Effector memory CD8-positive, alpha-beta T cell (primary cell): ENCODE measurements at regions not wholly inside any gene's neighbourhood (a gene's known extent, or its start where the extent isn't known, plus 50 kb on each side); places are given as distances from the start of the nearest gene placed in this dataset.

Experiments
- ATAC-seq: fragments of 150-1000 bp; cut with Tn5 transposase; replicated peaks from 2 replicates; pipeline ENCODE4 v1.10.0; 2021; ENCODE audit warnings: mild to moderate bottlenecking, moderate library complexity
- DNase-seq, 3 experiments: peaks; one replicate each; pipeline ENCODE4 v3.0.0; 2021
- H3K27ac Mint-ChIP-seq, 2 donors: one replicate each; pipeline ENCODE4 v1.8.0; 2022; ENCODE audit warnings: mild to moderate bottlenecking in 2 of 2, mixed read lengths in 2 of 2, moderate library complexity in 2 of 2
- H3K27me3 Mint-ChIP-seq, 2 donors: one replicate each; pipeline ENCODE4 v1.8.0; 2022; ENCODE audit warnings: mixed read lengths in 2 of 2
- H3K36me3 Mint-ChIP-seq: one replicate; pipeline ENCODE4 v1.8.0; 2022; ENCODE audit warnings: mild to moderate bottlenecking, moderate library complexity, mixed read lengths; ENCODE audit not compliant: insufficient read depth
- H3K4me1 Mint-ChIP-seq, 2 donors: one replicate each; pipeline ENCODE4 v1.8.0; 2022; ENCODE audit warnings: low read depth in 2 of 2, mixed read lengths in 2 of 2
- H3K4me3 Mint-ChIP-seq, 2 donors: one replicate each; pipeline ENCODE4 v1.8.0; 2022; ENCODE audit warnings: mild to moderate bottlenecking in 2 of 2, mixed read lengths in 2 of 2, moderate library complexity in 2 of 2
- H3K9me3 Mint-ChIP-seq, 2 donors: one replicate each; pipeline ENCODE4 v1.8.0; 2022; ENCODE audit warnings: mixed read lengths in 2 of 2

GRCh38 chr13:18961383-18962117 is 220.1 kb downstream of the TUBA3C start:
- no peaks in the 10 kb centered on the region for H3K36me3 Mint-ChIP-seq
- H3K27ac Mint-ChIP-seq = no peak overlapping the region
- H3K9me3 Mint-ChIP-seq = peaks cover 5 to 11% of the 10 kb centered on the region in 2 donors
- DNase-seq = no peak
- no peaks in the 10 kb centered on the region for H3K4me1 Mint-ChIP-seq
- no peak overlapping the region for H3K4me3 Mint-ChIP-seq
- no peak for ATAC-seq
- no peaks in the 10 kb centered on the region for H3K27me3 Mint-ChIP-seq

- ATAC-seq (no peak), DNase-seq (no peak)
- Mint-ChIP-seq H3K9me3 (peaks cover 11 to 19% of the 10 kb centered on the region in 2 donors), H3K27ac (no peak overlapping the region), H3K4me3 (no peak overlapping the region), H3K4me1 (no peaks in the 10 kb centered on the region), H3K36me3 (no peaks in the 10 kb centered on the region), H3K27me3 (no peaks in the 10 kb centered on the region)
These were observed 220.9 kb downstream of the TUBA3C start for GRCh38 chr13:18960637-18961227.

GRCh38 chr13:18959996-18960395 is 221.6 kb downstream of the TUBA3C start:
- Mint-ChIP-seq H3K36me3 (no peaks in the 10 kb centered on the region), H3K27me3 (no peaks in the 10 kb centered on the region), H3K4me1 (no peaks in the 10 kb centered on the region), H3K4me3 (no peak overlapping the region), H3K9me3 (peaks cover 14 to 24% of the 10 kb centered on the region in 2 donors), H3K27ac (no peak overlapping the region)
- DNase-seq (no peak), ATAC-seq (no peak)

- Mint-ChIP-seq H3K36me3 (no peaks in the 10 kb centered on the region), H3K4me1 (no peaks in the 10 kb centered on the region), H3K4me3 (no peak overlapping the region), H3K27me3 (no peaks in the 10 kb centered on the region), H3K27ac (no peak overlapping the region), H3K9me3 (peaks cover 14 to 24% of the 10 kb centered on the region in 2 donors)
- no peak for ATAC-seq
- DNase-seq = no peak
These were observed 222.4 kb downstream of the TUBA3C start for GRCh38 chr13:18959229-18959628.

GRCh38 chr13:18956473-18957078 is 225.0 kb downstream of the TUBA3C start:
- DNase-seq (no peak), ATAC-seq (no peak)
- peaks cover 3% of the 10 kb centered on the region for H3K36me3 Mint-ChIP-seq
- H3K9me3 Mint-ChIP-seq = peaks cover 14 to 24% of the 10 kb centered on the region in 2 donors
- no peaks in the 10 kb centered on the region for H3K27me3 Mint-ChIP-seq
- H3K27ac Mint-ChIP-seq = no peak overlapping the region
- H3K4me1 Mint-ChIP-seq = no peaks in the 10 kb centered on the region
- no peak overlapping the region for H3K4me3 Mint-ChIP-seq

GRCh38 chr13:18954254-18954653 is 227.4 kb downstream of the TUBA3C start:
- Mint-ChIP-seq H3K4me3 (no peak overlapping the region), H3K9me3 (peaks cover 14 to 24% of the 10 kb centered on the region in 2 donors), H3K36me3 (peaks cover 3% of the 10 kb centered on the region), H3K27ac (no peak overlapping the region), H3K27me3 (no peaks in the 10 kb centered on the region), H3K4me1 (no peaks in the 10 kb centered on the region)
- DNase-seq (no peak), ATAC-seq (no peak)

GRCh38 chr13:18953139-18953930 is 228.3 kb downstream of the TUBA3C start:
- H3K36me3 Mint-ChIP-seq = peaks cover 3% of the 10 kb centered on the region
- H3K4me3 Mint-ChIP-seq = no peak overlapping the region
- ATAC-seq (no peak), DNase-seq (no peak)
- no peaks in the 10 kb centered on the region for H3K27me3 Mint-ChIP-seq
- H3K4me1 Mint-ChIP-seq = no peaks in the 10 kb centered on the region
- no peak overlapping the region for H3K27ac Mint-ChIP-seq
- peaks cover 14 to 24% of the 10 kb centered on the region in 2 donors for H3K9me3 Mint-ChIP-seq

- Mint-ChIP-seq H3K36me3 (peaks cover 3% of the 10 kb centered on the region), H3K27ac (no peak overlapping the region), H3K4me1 (no peaks in the 10 kb centered on the region), H3K9me3 (peaks cover 14 to 21% of the 10 kb centered on the region in 2 donors), H3K27me3 (no peaks in the 10 kb centered on the region), H3K4me3 (no peak overlapping the region)
- ATAC-seq (no peak), DNase-seq (no peak)
These were observed 229.2 kb downstream of the TUBA3C start for GRCh38 chr13:18952225-18953016.

- Mint-ChIP-seq H3K4me3 (no peak overlapping the region), H3K27me3 (no peaks in the 10 kb centered on the region), H3K9me3 (peaks cover 8 to 11% of the 10 kb centered on the region in 2 donors), H3K4me1 (no peaks in the 10 kb centered on the region), H3K36me3 (peaks cover 3% of the 10 kb centered on the region), H3K27ac (no peak overlapping the region)
- ATAC-seq (no peak), DNase-seq (no peak)
These were observed 230.2 kb downstream of the TUBA3C start for GRCh38 chr13:18951412-18951811.

- no peak overlapping the region for H3K4me3 Mint-ChIP-seq
- no peaks in the 10 kb centered on the region for H3K4me1 Mint-ChIP-seq
- no peak for DNase-seq
- no peak overlapping the region for H3K27ac Mint-ChIP-seq
- no peak for ATAC-seq
- no peaks in the 10 kb centered on the region for H3K9me3 Mint-ChIP-seq
- no peaks in the 10 kb centered on the region for H3K27me3 Mint-ChIP-seq
- peaks cover 3% of the 10 kb centered on the region for H3K36me3 Mint-ChIP-seq
These were observed 231.7 kb downstream of the TUBA3C start for GRCh38 chr13:18949970-18950369.

GRCh38 chr13:18949489-18949761 is 232.2 kb downstream of the TUBA3C start:
- no peaks in the 10 kb centered on the region for H3K27me3 Mint-ChIP-seq
- no peaks in the 10 kb centered on the region for H3K4me1 Mint-ChIP-seq
- H3K9me3 Mint-ChIP-seq = no peaks in the 10 kb centered on the region
- no peak overlapping the region for H3K4me3 Mint-ChIP-seq
- no peak overlapping the region for H3K27ac Mint-ChIP-seq
- no peak for DNase-seq
- ATAC-seq = no peak
- H3K36me3 Mint-ChIP-seq = peaks cover 3% of the 10 kb centered on the region

GRCh38 chr13:18948664-18949488 is 232.7 kb downstream of the TUBA3C start:
- no peak for ATAC-seq
- no peaks in the 10 kb centered on the region for H3K27me3 Mint-ChIP-seq
- H3K9me3 Mint-ChIP-seq = no peaks in the 10 kb centered on the region
- no peaks in the 10 kb centered on the region for H3K4me1 Mint-ChIP-seq
- H3K36me3 Mint-ChIP-seq = peaks cover 3% of the 10 kb centered on the region
- H3K27ac Mint-ChIP-seq = no peak overlapping the region
- no peak overlapping the region for H3K4me3 Mint-ChIP-seq
- DNase-seq = no peak
